Neural cell (in vitro differentiated cells): ENCODE measurements at regions not wholly inside any gene's neighbourhood (a gene's known extent, or its start where the extent isn't known, plus 50 kb on each side); places are given as distances from the start of the nearest gene placed in this dataset.

Source experiments
- H2AFZ ChIP-seq: fragments of 200-600, 300-800 bp; sonication (generic), shearing (Covaris generic); 2 replicates; pipeline ENCODE4 v1.6.0; 2014; ENCODE audit warnings: low read depth, mild to moderate bottlenecking, antibody characterized with exemption, low read length, moderate library complexity
- H3F3A ChIP-seq: fragments of 200-600 bp; shearing (Covaris generic); 2 replicates; pipeline ENCODE4 v1.6.1; 2016; ENCODE audit warnings: mild to moderate bottlenecking, moderate library complexity, mixed read lengths, antibody characterized with exemption, low read length; ENCODE audit not compliant: insufficient read depth, poor library complexity, severe bottlenecking
- H3K27ac ChIP-seq: fragments of 200-600, 300-800 bp; sonication (generic), shearing (Covaris generic); 2 replicates; pipeline ENCODE4 v1.5.1; 2014; ENCODE audit warnings: mild to moderate bottlenecking, low read length, moderate library complexity
- H3K27me3 ChIP-seq: fragments of 300-800, 200-600 bp; sonication (generic), shearing (Covaris generic); 2 replicates; pipeline ENCODE4 v1.6.0; 2014; ENCODE audit warnings: mild to moderate bottlenecking, low read depth, low read length, moderate library complexity; ENCODE audit not compliant: insufficient read depth
- H3K36me3 ChIP-seq: fragments of 300-800, 200-600 bp; sonication (generic), shearing (Covaris generic); 2 replicates; pipeline ENCODE4 v1.5.1; 2014; ENCODE audit warnings: mild to moderate bottlenecking, antibody characterized with exemption, low read length, moderate library complexity; ENCODE audit not compliant: insufficient read depth
- H3K4me2 ChIP-seq: fragments of 300-800, 200-600 bp; sonication (generic), shearing (Covaris generic); 2 replicates; pipeline ENCODE4 v1.6.0; 2014; ENCODE audit warnings: mild to moderate bottlenecking, low read length
- H3K4me3 ChIP-seq: fragments of 300-800, 200-600 bp; sonication (generic), shearing (Covaris generic); 2 replicates; pipeline ENCODE4 v1.5.1; 2014; ENCODE audit warnings: mild to moderate bottlenecking, low read length, moderate library complexity
- H3K79me2 ChIP-seq: fragments of 200-600 bp; shearing (Covaris generic); replicated peaks from 2 replicates; pipeline ENCODE4 v1.6.0; 2014; ENCODE audit warnings: mild to moderate bottlenecking, low read length, moderate library complexity; ENCODE audit not compliant: insufficient read depth
- H3K9ac ChIP-seq: fragments of 300-800, 200-600 bp; sonication (generic), shearing (Covaris generic); 2 replicates; pipeline ENCODE4 v1.6.1; 2016; ENCODE audit warnings: mild to moderate bottlenecking, low read length, mixed read lengths
- H3K9me2 ChIP-seq: fragments of 200-600 bp; shearing (Covaris generic); 2 replicates; pipeline ENCODE4 v1.6.1; 2016; ENCODE audit warnings: mild to moderate bottlenecking, low read length, mixed read lengths; ENCODE audit not compliant: insufficient read depth
- H3K9me3 ChIP-seq: fragments of 200-600, 300-800 bp; sonication (generic), shearing (Covaris generic); 2 replicates; pipeline ENCODE4 v1.6.1; 2016; ENCODE audit warnings: mild to moderate bottlenecking, mixed run types, low read length, moderate library complexity, mixed read lengths
- H4K20me1 ChIP-seq: fragments of 200-600 bp; shearing (Covaris generic); 2 replicates; pipeline ENCODE4 v1.6.1; 2016; ENCODE audit warnings: mild to moderate bottlenecking, mixed run types; ENCODE audit not compliant: insufficient read depth
- CTCF ChIP-seq: fragments of 450-650 bp; IDR thresholded peaks from 2 replicates; pipeline ENCODE4 v1.5.1; 2014; ENCODE audit warnings: antibody characterized with exemption, mild to moderate bottlenecking, moderate library complexity; ENCODE audit not compliant: poor library complexity, severe bottlenecking
- EP300 ChIP-seq: fragments of 450-650 bp; conservative IDR thresholded peaks from 2 replicates; pipeline ENCODE4 v1.6.1; 2014; ENCODE audit warnings: antibody characterized with exemption, mild to moderate bottlenecking, moderate library complexity; ENCODE audit not compliant: poor library complexity, severe bottlenecking
- EZH2 ChIP-seq: fragments of 200-600, 300-800 bp; shearing (Covaris generic), sonication (generic); IDR thresholded peaks from 2 replicates; pipeline ENCODE4 v1.6.1; 2014; ENCODE audit warnings: antibody characterized with exemption, low read length, borderline replicate concordance, mild to moderate bottlenecking; ENCODE audit not compliant: insufficient read depth, poor library complexity, severe bottlenecking
- MXI1 ChIP-seq: fragments of 450-650 bp; conservative IDR thresholded peaks from 2 replicates; pipeline ENCODE4 v1.6.1; 2014; ENCODE audit warnings: antibody characterized with exemption, mild to moderate bottlenecking; ENCODE audit not compliant: poor library complexity, severe bottlenecking
- POLR2AphosphoS5 ChIP-seq: IDR thresholded peaks from 2 replicates; pipeline ENCODE4 v1.6.1; 2012
- RAD21 ChIP-seq: fragments of 450-650 bp; conservative IDR thresholded peaks from 2 replicates; pipeline ENCODE4 v1.6.1; 2014; ENCODE audit warnings: antibody characterized with exemption, mild to moderate bottlenecking, moderate library complexity
- REST ChIP-seq: IDR thresholded peaks from 2 replicates; pipeline ENCODE4 v1.6.1; 2012; ENCODE audit warnings: borderline replicate concordance
- SMC3 ChIP-seq: fragments of 450-650 bp; conservative IDR thresholded peaks from 2 replicates; pipeline ENCODE4 v1.6.1; 2014; ENCODE audit warnings: antibody characterized with exemption, mild to moderate bottlenecking, moderate library complexity; ENCODE audit not compliant: poor library complexity
- TAF1 ChIP-seq: IDR thresholded peaks from 2 replicates; pipeline ENCODE4 v1.6.1; 2012; ENCODE audit warnings: low read depth

- H3K9me3 ChIP-seq = no peaks in the 10 kb centered on the region
- no peaks in the 10 kb centered on the region for H3F3A ChIP-seq
- no peaks in the 10 kb centered on the region for H3K79me2 ChIP-seq
- H3K9ac ChIP-seq = no peak overlapping the region
- H3K27ac ChIP-seq = no peak overlapping the region
- H2AFZ ChIP-seq = no peak overlapping the region
- no peaks in the 10 kb centered on the region for H4K20me1 ChIP-seq
- H3K27me3 ChIP-seq = no peaks in the 10 kb centered on the region
- H3K4me3 ChIP-seq = no peak overlapping the region
- no peaks in the 10 kb centered on the region for H3K36me3 ChIP-seq
- H3K4me2 ChIP-seq = no peak overlapping the region
- H3K9me2 ChIP-seq = no peaks in the 10 kb centered on the region
- TF ChIP-seq SMC3 (no peak), EZH2 (no peak), RAD21 (no peak), REST (no peak), EP300 (no peak), MXI1 (no peak), TAF1 (no peak), CTCF (no peak), POLR2AphosphoS5 (no peak)
Measured at GRCh38 chr5:77155179-77155785, 55.2 kb upstream of the PDE8B start.

GRCh38 chr5:77152441-77152840, 58.0 kb upstream of the PDE8B start:
- Histone ChIP-seq H4K20me1 (no peaks in the 10 kb centered on the region), H3K9me3 (no peaks in the 10 kb centered on the region), H3K79me2 (no peaks in the 10 kb centered on the region), H3K9ac (no peak overlapping the region), H3K4me2 (no peak overlapping the region), H3K36me3 (no peaks in the 10 kb centered on the region), H2AFZ (no peak overlapping the region), H3K27ac (no peak overlapping the region), H3F3A (no peaks in the 10 kb centered on the region), H3K9me2 (no peaks in the 10 kb centered on the region), H3K27me3 (no peaks in the 10 kb centered on the region), H3K4me3 (no peak overlapping the region)
- TF ChIP-seq REST (no peak), TAF1 (no peak), MXI1 (no peak), CTCF (no peak), EP300 (no peak), RAD21 (no peak), SMC3 (no peak), EZH2 (no peak), POLR2AphosphoS5 (no peak)
